ENCODE measurements at regions not wholly inside any gene's neighbourhood (a gene's known extent, or its start where the extent isn't known, plus 50 kb on each side); places are given as distances from the start of the nearest gene placed in this dataset.

DNA sequence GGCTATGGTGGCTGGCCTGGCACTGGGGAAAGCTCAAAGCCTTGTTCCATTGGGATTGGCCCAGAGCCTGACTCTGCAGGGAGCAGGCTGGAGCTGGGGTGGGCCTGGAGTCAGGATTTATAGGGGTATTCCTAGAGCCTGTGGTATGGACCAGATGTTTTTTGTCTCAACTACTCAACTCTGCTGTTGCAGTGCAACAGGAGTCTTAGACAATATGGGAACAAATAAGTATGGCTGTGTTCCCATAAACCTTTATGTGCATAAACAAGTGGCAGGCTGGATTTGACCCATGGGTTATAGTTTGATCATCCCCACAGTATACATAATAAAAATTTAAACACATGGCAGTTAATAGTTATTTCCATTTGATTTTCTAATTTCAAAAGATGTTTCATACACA, 557.9 kb upstream of the ARX start:
- CTCF ChIA-PET, result no interaction called here
- POLR2A ChIA-PET, result no interaction called here
- no peak for TF ChIP-seq FOXA1 (IDR thresholded peaks at IDR 0.05)
- TF ChIP-seq NFRKB (IDR thresholded peaks at IDR 0.05), result no peak
- TF ChIP-seq LEF1 (IDR thresholded peaks at IDR 0.05; ENCODE audit: borderline replicate concordance), result no peak
- no peak for TF ChIP-seq FOXK2 (IDR thresholded peaks at IDR 0.05)
- TF ChIP-seq, protein P1, sequence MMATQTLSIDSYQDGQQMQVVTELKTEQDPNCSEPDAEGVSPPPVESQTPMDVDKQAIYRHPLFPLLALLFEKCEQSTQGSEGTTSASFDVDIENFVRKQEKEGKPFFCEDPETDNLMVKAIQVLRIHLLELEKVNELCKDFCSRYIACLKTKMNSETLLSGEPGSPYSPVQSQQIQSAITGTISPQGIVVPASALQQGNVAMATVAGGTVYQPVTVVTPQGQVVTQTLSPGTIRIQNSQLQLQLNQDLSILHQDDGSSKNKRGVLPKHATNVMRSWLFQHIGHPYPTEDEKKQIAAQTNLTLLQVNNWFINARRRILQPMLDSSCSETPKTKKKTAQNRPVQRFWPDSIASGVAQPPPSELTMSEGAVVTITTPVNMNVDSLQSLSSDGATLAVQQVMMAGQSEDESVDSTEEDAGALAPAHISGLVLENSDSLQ (IDR thresholded peaks at IDR 0.05), result no peak
- TF ChIP-seq FOXM1 (IDR thresholded peaks at IDR 0.05; ENCODE audit: borderline replicate concordance), result no peak
- no peak for TF ChIP-seq SUZ12 (IDR thresholded peaks at IDR 0.05)
- TF ChIP-seq TARDBP (IDR thresholded peaks at IDR 0.05), result no peak
- TF ChIP-seq ARNT (IDR thresholded peaks at IDR 0.05), result no peak
- no peak for TF ChIP-seq BHLHE40 (IDR thresholded peaks at IDR 0.05; ENCODE audit: borderline replicate concordance)
- no peak for TF ChIP-seq SP1 (IDR thresholded peaks at IDR 0.05)
- no peak for TF ChIP-seq L3MBTL2 (conservative IDR thresholded peaks at IDR 0.05)
- no peak for TF ChIP-seq CTBP1 (IDR thresholded peaks at IDR 0.05; ENCODE audit: borderline replicate concordance)
- no peak for DNase-seq (ENCODE audit: extremely low spot score)

DNA sequence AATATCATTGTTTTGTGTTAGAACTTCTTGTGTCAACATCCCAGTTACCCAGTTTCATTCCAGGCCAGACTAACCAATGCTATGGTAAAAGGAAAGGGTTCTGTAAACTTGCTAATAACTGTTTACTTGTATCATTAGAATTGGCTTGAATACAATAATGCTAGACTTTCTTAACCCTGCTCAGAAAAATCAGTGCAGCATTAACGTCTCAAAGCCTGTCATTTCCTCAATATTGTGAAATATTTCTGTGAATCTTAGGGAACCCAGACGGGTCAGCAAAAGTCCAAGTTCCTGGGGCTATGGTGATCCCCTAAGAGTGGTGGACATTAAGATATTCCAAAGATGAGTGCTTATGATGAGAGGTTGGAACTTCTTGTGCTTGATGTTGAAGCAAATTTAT, 541.2 kb upstream of the MAGEB18 start:
- DNase-seq (ENCODE audit: extremely low spot score), result no peak
- ChIA-PET POLR2A (no interaction called here), CTCF (no interaction called here)
- TF ChIP-seq NFRKB (IDR thresholded peaks at IDR 0.05), result no peak
- no peak for TF ChIP-seq BHLHE40 (IDR thresholded peaks at IDR 0.05; ENCODE audit: borderline replicate concordance)
- TF ChIP-seq L3MBTL2 (conservative IDR thresholded peaks at IDR 0.05), result no peak
- TF ChIP-seq ARNT (IDR thresholded peaks at IDR 0.05), result no peak
- TF ChIP-seq, protein P1 (IDR thresholded peaks at IDR 0.05), result no peak
- no peak for TF ChIP-seq FOXK2 (IDR thresholded peaks at IDR 0.05)
- TF ChIP-seq FOXM1 (IDR thresholded peaks at IDR 0.05; ENCODE audit: borderline replicate concordance), result no peak
- no peak for TF ChIP-seq SUZ12 (IDR thresholded peaks at IDR 0.05)
- TF ChIP-seq HDGF (IDR thresholded peaks at IDR 0.05; ENCODE audit: borderline replicate concordance), result no peak

DNA sequence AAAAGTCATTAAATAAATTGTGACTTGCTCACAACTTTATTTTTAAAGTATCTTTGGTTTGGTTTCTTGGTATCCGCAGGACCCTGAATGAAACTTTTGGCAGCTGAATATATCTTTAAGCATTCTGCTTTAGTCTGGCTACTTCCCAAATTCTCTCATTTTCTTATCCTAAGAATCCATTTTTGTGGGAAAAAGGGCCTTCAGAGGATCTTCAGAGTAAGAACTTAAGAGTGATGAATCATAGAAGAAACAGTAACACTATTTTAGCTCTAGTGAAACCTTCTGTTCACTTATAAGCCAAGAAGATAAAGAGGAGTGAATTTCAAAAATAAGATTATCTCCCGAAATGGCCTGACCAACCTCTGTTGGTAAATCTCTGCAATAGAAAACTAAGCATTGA, 540.6 kb upstream of the MAGEB18 start:
- CTCF ChIA-PET, result no interaction called here
- POLR2A ChIA-PET, result no interaction called here
- DNase-seq (ENCODE audit: extremely low spot score), result no peak
- TF ChIP-seq BHLHE40 (IDR thresholded peaks at IDR 0.05; ENCODE audit: borderline replicate concordance) (no peak), NFRKB (IDR thresholded peaks at IDR 0.05) (no peak), HDGF (IDR thresholded peaks at IDR 0.05; ENCODE audit: borderline replicate concordance) (no peak), FOXA1 (IDR thresholded peaks at IDR 0.05) (no peak)

DNA sequence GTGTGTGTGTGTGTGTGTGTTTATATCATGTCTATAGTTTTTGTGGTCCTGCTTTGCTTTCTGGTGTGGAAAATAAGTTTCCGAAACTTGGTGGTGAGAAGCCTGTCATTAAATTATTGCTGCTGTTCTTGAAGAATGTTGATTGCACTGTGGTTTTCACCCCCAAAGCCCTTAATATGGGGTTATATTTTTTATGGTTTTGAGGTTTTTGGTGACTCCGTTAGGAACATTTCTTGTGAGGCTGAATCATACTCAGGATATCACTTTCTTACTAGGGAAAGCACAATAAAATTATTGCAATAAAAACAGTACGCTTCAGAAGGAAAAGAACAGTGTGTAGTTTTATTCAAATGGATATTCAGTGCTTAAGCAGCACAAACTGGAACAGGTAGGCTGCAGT, 539.1 kb upstream of the MAGEB18 start:
- TF ChIP-seq LEF1 (IDR thresholded peaks at IDR 0.05; ENCODE audit: borderline replicate concordance) (no peak), L3MBTL2 (conservative IDR thresholded peaks at IDR 0.05) (no peak), FOXK2 (IDR thresholded peaks at IDR 0.05) (no peak), FOXM1 (IDR thresholded peaks at IDR 0.05; ENCODE audit: borderline replicate concordance) (no peak), BHLHE40 (IDR thresholded peaks at IDR 0.05; ENCODE audit: borderline replicate concordance) (no peak), CTBP1 (IDR thresholded peaks at IDR 0.05; ENCODE audit: borderline replicate concordance) (no peak), FOXA1 (IDR thresholded peaks at IDR 0.05) (no peak), SP1 (IDR thresholded peaks at IDR 0.05) (no peak), ELF4 (IDR thresholded peaks at IDR 0.05) (no peak), HDGF (IDR thresholded peaks at IDR 0.05; ENCODE audit: borderline replicate concordance) (no peak), TARDBP (IDR thresholded peaks at IDR 0.05) (no peak), ZNF384 (IDR thresholded peaks at IDR 0.05) (no peak)
- TF ChIP-seq, protein P1 (IDR thresholded peaks at IDR 0.05), result no peak
- CTCF ChIA-PET, result no interaction called here
- POLR2A ChIA-PET, result no interaction called here
- DNase-seq (ENCODE audit: extremely low spot score), result no peak

DNA sequence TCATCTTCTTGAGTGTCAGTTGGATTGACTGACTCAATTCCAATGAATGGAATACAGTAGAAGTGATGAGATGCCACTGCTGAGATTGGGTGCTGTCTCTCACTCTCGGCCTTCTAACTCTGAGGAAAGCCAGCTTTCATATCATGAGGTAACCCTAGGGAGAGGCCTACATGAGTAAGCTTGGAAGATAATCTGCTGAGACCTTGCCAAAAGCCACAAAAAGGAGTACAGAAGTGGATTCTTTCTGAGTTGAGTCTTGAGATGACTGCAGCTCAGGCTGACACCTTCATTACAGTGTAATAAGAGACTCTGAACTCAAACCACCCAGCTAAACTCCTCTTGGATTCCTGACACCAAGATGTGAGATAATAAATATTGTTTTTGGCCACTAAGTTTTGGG, 537.4 kb upstream of the MAGEB18 start:
- ChIA-PET POLR2A (no interaction called here), CTCF (no interaction called here)
- TF ChIP-seq FOXM1 (IDR thresholded peaks at IDR 0.05; ENCODE audit: borderline replicate concordance), result no peak
- TF ChIP-seq CTBP1 (IDR thresholded peaks at IDR 0.05; ENCODE audit: borderline replicate concordance), result no peak
- no peak for TF ChIP-seq L3MBTL2 (conservative IDR thresholded peaks at IDR 0.05)
- no peak for TF ChIP-seq TARDBP (IDR thresholded peaks at IDR 0.05)
- no peak for TF ChIP-seq ARNT (IDR thresholded peaks at IDR 0.05)
- TF ChIP-seq SP1 (IDR thresholded peaks at IDR 0.05), result no peak
- TF ChIP-seq, protein P1 (IDR thresholded peaks at IDR 0.05), result no peak
- no peak for TF ChIP-seq ZNF384 (IDR thresholded peaks at IDR 0.05)
- TF ChIP-seq BHLHE40 (IDR thresholded peaks at IDR 0.05; ENCODE audit: borderline replicate concordance), result no peak
- TF ChIP-seq LEF1 (IDR thresholded peaks at IDR 0.05; ENCODE audit: borderline replicate concordance), result no peak
- no peak for TF ChIP-seq SUZ12 (IDR thresholded peaks at IDR 0.05)
- TF ChIP-seq ELF4 (IDR thresholded peaks at IDR 0.05), result no peak
- TF ChIP-seq NFRKB (IDR thresholded peaks at IDR 0.05), result no peak
- TF ChIP-seq FOXA1 (IDR thresholded peaks at IDR 0.05), result no peak
- no peak for TF ChIP-seq FOXK2 (IDR thresholded peaks at IDR 0.05)
- no peak for TF ChIP-seq HDGF (IDR thresholded peaks at IDR 0.05; ENCODE audit: borderline replicate concordance)
- DNase-seq (ENCODE audit: extremely low spot score), result no peak

DNA sequence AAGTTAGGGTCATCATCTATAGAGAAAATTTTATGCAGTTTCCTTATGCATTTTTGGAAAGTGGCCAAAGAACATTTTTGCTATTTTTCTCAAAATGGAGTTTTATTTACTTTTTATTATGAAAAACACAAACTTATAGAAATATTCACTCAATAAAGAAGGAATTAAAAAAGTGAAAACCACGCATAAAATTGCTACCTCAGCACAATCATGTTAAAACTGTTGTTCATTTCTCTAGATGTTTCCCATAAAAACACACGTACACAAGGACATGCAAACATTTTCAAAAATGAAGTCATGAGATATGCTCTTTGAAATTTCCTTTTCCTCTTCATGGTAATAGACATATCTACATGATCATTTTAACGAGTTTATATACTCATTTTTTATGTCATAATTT, 536.8 kb upstream of the MAGEB18 start:
- ChIA-PET CTCF (no interaction called here), POLR2A (no interaction called here)
- no peak for DNase-seq (ENCODE audit: extremely low spot score)
- TF ChIP-seq FOXK2 (IDR thresholded peaks at IDR 0.05) (no peak), FOXM1 (IDR thresholded peaks at IDR 0.05; ENCODE audit: borderline replicate concordance) (no peak), L3MBTL2 (conservative IDR thresholded peaks at IDR 0.05) (no peak), FOXA1 (IDR thresholded peaks at IDR 0.05) (no peak), ELF4 (IDR thresholded peaks at IDR 0.05) (no peak), SP1 (IDR thresholded peaks at IDR 0.05) (no peak), TARDBP (IDR thresholded peaks at IDR 0.05) (no peak), LEF1 (IDR thresholded peaks at IDR 0.05; ENCODE audit: borderline replicate concordance) (no peak)

Data from HEK293T (cell line).